ENCODE measurements at regions not wholly inside any gene's neighbourhood (a gene's known extent, or its start where the extent isn't known, plus 50 kb on each side); places are given as distances from the start of the nearest gene placed in this dataset.

GRCh38 chr14:97413966-97414717 lies 617.0 kb downstream of the VRK1 start:
- in situ Hi-C loops (cut with HindIII; ENCODE audit: low sequenced_read_pairs) = no loop called here

- in situ Hi-C loops (cut with HindIII; ENCODE audit: low sequenced_read_pairs) = no loop called here
Measured at GRCh38 chr14:97414718-97415098, 617.5 kb downstream of the VRK1 start.

GRCh38 chr14:97415907-97416306 lies 618.7 kb downstream of the VRK1 start:
- in situ Hi-C loops (cut with HindIII; ENCODE audit: low sequenced_read_pairs) = no loop called here

- in situ Hi-C loops (cut with HindIII; ENCODE audit: low sequenced_read_pairs) = no loop called here
Measured at GRCh38 chr14:97416550-97416949, 619.4 kb downstream of the VRK1 start.

GRCh38 chr14:97417331-97417730 lies 620.1 kb downstream of the VRK1 start:
- in situ Hi-C loops (cut with HindIII; ENCODE audit: low sequenced_read_pairs) = no loop called here

GRCh38 chr14:97420211-97420610 lies 623.0 kb downstream of the VRK1 start:
- in situ Hi-C loops (cut with HindIII; ENCODE audit: low sequenced_read_pairs) = no loop called here

- in situ Hi-C loops (cut with HindIII; ENCODE audit: low sequenced_read_pairs) = no loop called here
Measured at GRCh38 chr14:97426776-97427175, 629.6 kb downstream of the VRK1 start.

GRCh38 chr14:97428808-97429440 lies 631.7 kb downstream of the VRK1 start:
- in situ Hi-C loops (cut with HindIII; ENCODE audit: low sequenced_read_pairs) = no loop called here

GRCh38 chr14:97432586-97432985 lies 635.4 kb downstream of the VRK1 start:
- in situ Hi-C loops (cut with HindIII; ENCODE audit: low sequenced_read_pairs) = no loop called here

GRCh38 chr14:97441740-97442362 lies 644.7 kb downstream of the VRK1 start:
- in situ Hi-C loops (cut with HindIII; ENCODE audit: low sequenced_read_pairs) = no loop called here

GRCh38 chr14:97442363-97442762 lies 645.2 kb downstream of the VRK1 start:
- in situ Hi-C loops (cut with HindIII; ENCODE audit: low sequenced_read_pairs) = no loop called here

GRCh38 chr14:97443412-97443811 lies 646.2 kb downstream of the VRK1 start:
- in situ Hi-C loops (cut with HindIII; ENCODE audit: low sequenced_read_pairs) = no loop called here

GRCh38 chr14:97444248-97444647 lies 647.1 kb downstream of the VRK1 start:
- in situ Hi-C loops (cut with HindIII; ENCODE audit: low sequenced_read_pairs) = no loop called here

GRCh38 chr14:97445367-97445766 lies 648.2 kb downstream of the VRK1 start:
- in situ Hi-C loops (cut with HindIII; ENCODE audit: low sequenced_read_pairs) = no loop called here

GRCh38 chr14:97446087-97446486 lies 648.9 kb downstream of the VRK1 start:
- in situ Hi-C loops (cut with HindIII; ENCODE audit: low sequenced_read_pairs) = no loop called here

- in situ Hi-C loops (cut with HindIII; ENCODE audit: low sequenced_read_pairs) = no loop called here
Measured at GRCh38 chr14:97452314-97452713, 655.1 kb downstream of the VRK1 start.

- in situ Hi-C loops (cut with HindIII; ENCODE audit: low sequenced_read_pairs) = no loop called here
Measured at GRCh38 chr14:97453991-97454390, 656.8 kb downstream of the VRK1 start.

- in situ Hi-C loops (cut with HindIII; ENCODE audit: low sequenced_read_pairs) = no loop called here
Measured at GRCh38 chr14:97456462-97456861, 659.3 kb downstream of the VRK1 start.

GRCh38 chr14:97456958-97457357 lies 659.8 kb downstream of the VRK1 start:
- in situ Hi-C loops (cut with HindIII; ENCODE audit: low sequenced_read_pairs) = no loop called here

GRCh38 chr14:97457575-97458085 lies 660.4 kb downstream of the VRK1 start:
- in situ Hi-C loops (cut with HindIII; ENCODE audit: low sequenced_read_pairs) = no loop called here

- in situ Hi-C loops (cut with HindIII; ENCODE audit: low sequenced_read_pairs) = no loop called here
Measured at GRCh38 chr14:97458255-97458654, 661.1 kb downstream of the VRK1 start.
